OCI-LY1 (cell line): ENCODE measurements at regions not wholly inside any gene's neighbourhood (a gene's known extent, or its start where the extent isn't known, plus 50 kb on each side); places are given as distances from the start of the nearest gene placed in this dataset.

ENCODE experiments used
- H2AFZ ChIP-seq: fragments of 200-600 bp; sonication (generic), shearing (Covaris generic); 2 replicates; pipeline ENCODE4 v1.6.0; 2014; ENCODE audit warnings: antibody characterized with exemption, mild to moderate bottlenecking, low read length
- H3F3A ChIP-seq: fragments of 200-600 bp; sonication (generic), shearing (Covaris generic); 2 replicates; pipeline ENCODE4 v1.6.0; 2014; ENCODE audit warnings: mild to moderate bottlenecking, antibody characterized with exemption, low read length, moderate library complexity; ENCODE audit not compliant: insufficient read depth
- H3K27ac ChIP-seq: fragments of 200-600 bp; sonication (generic); 2 replicates; pipeline ENCODE4 v1.5.1; 2014; ENCODE audit warnings: low read length, mixed run types, mild to moderate bottlenecking, low read depth; ENCODE audit not compliant: poor library complexity, severe bottlenecking
- H3K27me3 ChIP-seq: fragments of 200-600 bp; sonication (generic); 2 replicates; pipeline ENCODE4 v1.6.0; 2014; ENCODE audit warnings: antibody characterized with exemption, mild to moderate bottlenecking, low read length, moderate library complexity; ENCODE audit not compliant: insufficient read depth
- H3K36me3 ChIP-seq: fragments of 200-600 bp; sonication (generic); 2 replicates; pipeline ENCODE4 v1.6.1; 2014; ENCODE audit warnings: mild to moderate bottlenecking, antibody characterized with exemption, low read length, moderate library complexity, mixed read lengths; ENCODE audit not compliant: insufficient read depth
- H3K4me1 ChIP-seq: fragments of 200-600 bp; sonication (generic); 2 replicates; pipeline ENCODE4 v1.5.1; 2014; ENCODE audit warnings: mild to moderate bottlenecking, low read length, moderate library complexity; ENCODE audit not compliant: insufficient read depth, severe bottlenecking
- H3K4me2 ChIP-seq: fragments of 200-600 bp; sonication (generic), shearing (Covaris generic); 2 replicates; pipeline ENCODE4 v1.6.1; 2014; ENCODE audit warnings: low read length
- H3K4me3 ChIP-seq: fragments of 200-600 bp; sonication (generic); 2 replicates; pipeline ENCODE4 v1.5.1; 2014; ENCODE audit warnings: low read length, low read depth, mild to moderate bottlenecking, mixed read lengths; ENCODE audit not compliant: poor library complexity, severe bottlenecking
- H3K79me2 ChIP-seq: fragments of 200-600 bp; shearing (Covaris generic); 2 replicates; pipeline ENCODE4 v1.6.1; 2016; ENCODE audit warnings: mixed run types, low read length, mixed read lengths; ENCODE audit not compliant: insufficient read depth
- H3K9ac ChIP-seq: fragments of 200-600 bp; sonication (generic), shearing (Covaris generic); 2 replicates; pipeline ENCODE4 v1.6.1; 2014; ENCODE audit warnings: mild to moderate bottlenecking, low read length, mixed read lengths
- H3K9me2 ChIP-seq: fragments of 200-600 bp; sonication (generic), shearing (Covaris generic); 2 replicates; pipeline ENCODE4 v1.6.1; 2014; ENCODE audit warnings: low read depth, mild to moderate bottlenecking, low read length, mixed read lengths
- H3K9me3 ChIP-seq: fragments of 200-600 bp; shearing (Covaris generic); 2 replicates; pipeline ENCODE4 v1.6.1; 2014; ENCODE audit warnings: low read length, mixed read lengths
- H4K20me1 ChIP-seq: fragments of 200-600 bp; sonication (generic), shearing (Covaris generic); 2 replicates; pipeline ENCODE4 v1.6.0; 2016; ENCODE audit warnings: mild to moderate bottlenecking, low read length; ENCODE audit not compliant: insufficient read depth
- EZH2 ChIP-seq: fragments of 200-600 bp; sonication (generic), shearing (Covaris generic); IDR thresholded peaks from 2 replicates; pipeline ENCODE4 v1.8.0; 2017; ENCODE audit warnings: borderline replicate concordance, mixed run types, mild to moderate bottlenecking, antibody characterized with exemption, low read length, moderate library complexity, mixed read lengths
- TF ChIP-seq, protein P1 (sequence below): fragments of 200-600 bp; sonication (generic), shearing (Covaris generic); IDR thresholded peaks from 2 replicates; pipeline ENCODE4 v1.5.1; 2017; ENCODE audit warnings: mild to moderate bottlenecking, antibody characterized with exemption, low read length, moderate library complexity, mixed read lengths

- H3K4me1 ChIP-seq, result no peaks in the 10 kb centered on the region
- no peak overlapping the region for H3K27ac ChIP-seq
- H3K9me2 ChIP-seq, result no peaks in the 10 kb centered on the region
- H3K36me3 ChIP-seq, result no peaks in the 10 kb centered on the region
- H3K4me3 ChIP-seq, result no peak overlapping the region
- TF ChIP-seq, protein P1, sequence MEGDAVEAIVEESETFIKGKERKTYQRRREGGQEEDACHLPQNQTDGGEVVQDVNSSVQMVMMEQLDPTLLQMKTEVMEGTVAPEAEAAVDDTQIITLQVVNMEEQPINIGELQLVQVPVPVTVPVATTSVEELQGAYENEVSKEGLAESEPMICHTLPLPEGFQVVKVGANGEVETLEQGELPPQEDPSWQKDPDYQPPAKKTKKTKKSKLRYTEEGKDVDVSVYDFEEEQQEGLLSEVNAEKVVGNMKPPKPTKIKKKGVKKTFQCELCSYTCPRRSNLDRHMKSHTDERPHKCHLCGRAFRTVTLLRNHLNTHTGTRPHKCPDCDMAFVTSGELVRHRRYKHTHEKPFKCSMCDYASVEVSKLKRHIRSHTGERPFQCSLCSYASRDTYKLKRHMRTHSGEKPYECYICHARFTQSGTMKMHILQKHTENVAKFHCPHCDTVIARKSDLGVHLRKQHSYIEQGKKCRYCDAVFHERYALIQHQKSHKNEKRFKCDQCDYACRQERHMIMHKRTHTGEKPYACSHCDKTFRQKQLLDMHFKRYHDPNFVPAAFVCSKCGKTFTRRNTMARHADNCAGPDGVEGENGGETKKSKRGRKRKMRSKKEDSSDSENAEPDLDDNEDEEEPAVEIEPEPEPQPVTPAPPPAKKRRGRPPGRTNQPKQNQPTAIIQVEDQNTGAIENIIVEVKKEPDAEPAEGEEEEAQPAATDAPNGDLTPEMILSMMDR, result no peak
- no peak for TF ChIP-seq EZH2
- H3K9me3 ChIP-seq, result no peaks in the 10 kb centered on the region
- H3K79me2 ChIP-seq, result no peaks in the 10 kb centered on the region
- H3K9ac ChIP-seq, result no peak overlapping the region
- H3K27me3 ChIP-seq, result no peaks in the 10 kb centered on the region
- H3K4me2 ChIP-seq, result no peak overlapping the region
- H2AFZ ChIP-seq, result no peak overlapping the region
- H3F3A ChIP-seq, result no peaks in the 10 kb centered on the region
- H4K20me1 ChIP-seq, result no peaks in the 10 kb centered on the region
Measured at GRCh38 chr3:5299161-5299560, 111.7 kb downstream of the EDEM1 start.

DNA sequence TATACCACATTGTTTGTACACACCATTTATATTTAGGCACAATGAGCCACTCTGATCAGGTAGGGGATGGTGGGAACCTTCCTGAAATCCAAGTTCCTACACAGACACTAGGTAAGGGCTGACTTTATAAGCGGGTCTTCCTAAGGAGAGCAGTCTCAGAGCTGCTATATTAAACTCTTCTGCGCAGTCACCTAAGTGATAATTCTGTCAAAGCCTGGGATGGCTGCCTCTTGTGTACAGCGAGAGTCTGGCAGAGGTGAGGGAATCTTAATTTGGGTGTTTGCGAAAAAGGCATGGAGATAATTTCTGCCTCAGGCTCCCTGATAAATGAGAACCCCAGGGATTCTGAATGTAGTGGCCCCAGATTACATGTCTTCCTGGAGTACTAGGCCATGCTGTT is 113.1 kb downstream of the EDEM1 start:
- no peaks in the 10 kb centered on the region for H4K20me1 ChIP-seq
- H3K27me3 ChIP-seq, result no peaks in the 10 kb centered on the region
- no peak overlapping the region for H3K9ac ChIP-seq
- H3F3A ChIP-seq, result no peaks in the 10 kb centered on the region
- H3K27ac ChIP-seq, result no peak overlapping the region
- H3K9me2 ChIP-seq, result no peaks in the 10 kb centered on the region
- H3K4me3 ChIP-seq, result no peak overlapping the region
- TF ChIP-seq EZH2, result no peak
- TF ChIP-seq, protein P1, result no peak
- H3K79me2 ChIP-seq, result no peaks in the 10 kb centered on the region
- H3K36me3 ChIP-seq, result no peaks in the 10 kb centered on the region
- no peak overlapping the region for H3K4me2 ChIP-seq
- H3K9me3 ChIP-seq, result no peaks in the 10 kb centered on the region
- no peaks in the 10 kb centered on the region for H3K4me1 ChIP-seq
- H2AFZ ChIP-seq, result no peak overlapping the region

DNA sequence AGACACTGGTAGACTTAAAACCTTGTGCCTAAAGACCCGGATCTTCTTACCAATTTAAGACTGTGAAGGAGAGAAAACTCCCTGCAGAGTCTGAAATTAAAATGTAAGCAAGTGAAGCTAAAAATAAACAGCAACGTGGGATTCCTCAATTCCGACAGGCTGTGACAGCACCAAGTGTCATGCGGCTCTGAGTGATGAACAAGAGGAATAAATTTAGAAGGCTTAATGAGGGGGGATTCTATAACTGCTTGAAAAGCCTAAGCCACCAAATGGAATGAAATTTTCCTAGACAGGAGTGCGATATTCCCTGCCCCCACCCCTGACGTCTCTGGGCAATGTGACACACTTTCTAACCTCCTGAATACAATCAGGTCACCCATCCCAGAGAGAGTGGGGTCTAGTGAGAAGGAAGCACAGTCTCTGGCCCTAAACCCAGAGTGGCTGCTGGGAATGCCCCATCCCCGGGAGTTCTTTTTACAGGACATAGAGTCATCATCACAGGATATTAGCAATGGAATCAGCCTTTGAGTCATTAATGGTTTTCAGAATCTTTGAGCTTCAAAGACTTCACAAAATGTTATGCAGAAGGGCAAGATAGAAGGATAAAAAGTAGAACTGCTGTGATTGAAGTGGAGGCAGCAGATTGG is 114.3 kb downstream of the EDEM1 start:
- Histone ChIP-seq H3F3A (no peaks in the 10 kb centered on the region), H2AFZ (no peak overlapping the region), H3K9me3 (no peaks in the 10 kb centered on the region), H3K27me3 (no peaks in the 10 kb centered on the region), H3K27ac (no peak overlapping the region), H3K4me1 (no peaks in the 10 kb centered on the region), H3K9ac (no peak overlapping the region), H3K4me3 (no peak overlapping the region), H4K20me1 (no peaks in the 10 kb centered on the region), H3K79me2 (no peaks in the 10 kb centered on the region), H3K9me2 (no peaks in the 10 kb centered on the region), H3K4me2 (no peak overlapping the region), H3K36me3 (no peaks in the 10 kb centered on the region)
- TF ChIP-seq, protein P1, result no peak
- no peak for TF ChIP-seq EZH2
